GM19463 (cell line): ENCODE measurements at regions not wholly inside any gene's neighbourhood (a gene's known extent, or its start where the extent isn't known, plus 50 kb on each side); places are given as distances from the start of the nearest gene placed in this dataset.

Source experiments
- ATAC-seq: cut with Tn5 transposase; IDR thresholded peaks from one replicate; pipeline ENCODE4 v1.9.1; 2021; ENCODE audit warnings: mild to moderate bottlenecking, moderate library complexity; ENCODE audit not compliant: unreplicated experiment

DNA sequence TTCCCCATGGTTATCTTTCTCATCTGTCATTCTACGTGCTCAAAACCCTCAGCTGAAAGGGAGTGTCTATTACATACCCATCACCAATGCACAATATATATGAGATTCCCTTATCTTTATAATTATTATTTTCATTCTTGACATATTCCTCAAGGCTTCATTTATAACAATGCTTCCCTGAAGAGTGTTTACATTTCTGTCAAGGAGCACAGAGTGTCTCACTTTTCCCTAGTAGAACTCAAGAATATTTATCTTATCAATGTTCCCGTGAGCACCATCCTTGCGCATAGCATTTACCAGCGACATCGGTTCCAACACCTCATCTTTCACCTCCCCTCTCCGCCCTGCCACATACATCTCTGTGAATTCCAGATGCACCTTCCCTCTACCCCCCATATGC, 250.6 kb downstream of the PLA2G4A start:
- no peak for ATAC-seq

DNA sequence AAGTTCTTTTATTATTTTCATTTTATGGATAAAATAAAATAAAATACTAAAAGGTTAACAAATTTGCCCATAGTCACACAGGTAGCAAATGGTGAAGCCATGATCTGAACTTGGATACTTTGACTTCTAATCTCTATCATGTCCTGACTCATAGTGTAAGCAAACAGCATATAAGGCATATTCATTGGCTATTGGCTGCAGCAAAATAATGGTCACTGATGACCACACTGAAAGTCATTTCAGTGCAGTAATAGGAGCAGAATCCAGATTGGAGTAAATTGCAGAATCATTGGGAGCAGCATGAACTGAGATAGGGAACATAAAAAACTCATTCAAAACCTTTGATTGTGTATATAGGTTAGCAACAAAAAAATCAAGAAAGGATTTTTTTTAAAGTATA, 262.9 kb downstream of the PLA2G4A start:
- ATAC-seq = no peak

DNA sequence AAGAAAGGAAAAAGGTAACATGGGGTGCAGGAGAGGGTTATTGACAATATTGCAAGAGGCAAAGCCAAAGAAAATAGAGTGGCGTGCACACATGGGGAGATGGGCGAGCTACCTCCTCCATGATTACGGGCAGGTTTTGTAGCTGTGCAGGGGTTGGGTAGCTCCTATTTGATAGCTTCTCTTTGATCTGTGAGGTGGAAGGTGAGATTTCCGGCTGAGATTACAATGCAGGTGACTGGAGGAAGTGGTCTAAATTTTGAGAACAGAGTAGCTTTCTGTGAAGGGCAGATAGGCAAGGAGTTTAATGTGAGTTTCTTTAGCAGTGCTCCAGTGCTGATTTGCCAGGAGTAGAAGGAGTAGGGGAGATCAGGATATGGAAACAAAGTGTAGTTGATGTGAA, 263.4 kb downstream of the PLA2G4A start:
- ATAC-seq = no peak

DNA sequence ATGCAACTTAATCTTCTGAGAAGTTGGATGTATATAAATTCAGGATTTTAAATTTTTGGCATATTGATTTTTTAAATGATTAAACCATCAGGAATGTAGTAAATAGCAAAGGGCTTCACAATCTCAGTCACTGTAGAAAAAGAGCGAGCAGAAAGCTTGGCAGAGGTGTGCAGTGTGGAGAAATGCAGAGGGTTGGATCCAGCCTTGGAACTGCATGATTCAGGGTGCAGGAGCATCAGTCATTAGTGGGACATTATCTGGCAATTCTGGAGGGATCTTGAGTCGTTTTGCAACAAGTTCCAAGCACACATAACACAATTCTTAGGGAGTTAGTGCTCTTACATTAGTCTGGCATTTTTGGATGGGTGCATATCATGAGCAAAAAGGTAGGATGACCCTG, 267.9 kb downstream of the PLA2G4A start:
- no peak for ATAC-seq

DNA sequence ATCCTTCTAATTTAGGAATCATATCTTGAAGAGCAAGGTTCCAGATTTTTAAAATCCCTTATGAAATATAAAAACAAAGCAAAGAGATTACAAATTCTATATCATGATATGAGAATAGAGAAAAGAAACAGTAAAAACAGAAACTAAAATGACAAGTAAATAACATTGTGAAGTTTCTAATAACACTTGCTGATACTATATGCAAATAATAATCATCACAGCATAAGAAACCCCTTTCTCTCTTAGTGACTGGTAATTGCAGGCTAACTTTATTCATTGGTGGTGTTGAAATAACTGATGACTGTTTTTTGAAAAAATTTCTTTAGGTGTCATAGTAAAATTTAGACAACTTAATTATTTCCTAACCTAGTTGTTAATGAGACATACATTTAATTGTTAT, 281.6 kb downstream of the PLA2G4A start:
- ATAC-seq = no peak

DNA sequence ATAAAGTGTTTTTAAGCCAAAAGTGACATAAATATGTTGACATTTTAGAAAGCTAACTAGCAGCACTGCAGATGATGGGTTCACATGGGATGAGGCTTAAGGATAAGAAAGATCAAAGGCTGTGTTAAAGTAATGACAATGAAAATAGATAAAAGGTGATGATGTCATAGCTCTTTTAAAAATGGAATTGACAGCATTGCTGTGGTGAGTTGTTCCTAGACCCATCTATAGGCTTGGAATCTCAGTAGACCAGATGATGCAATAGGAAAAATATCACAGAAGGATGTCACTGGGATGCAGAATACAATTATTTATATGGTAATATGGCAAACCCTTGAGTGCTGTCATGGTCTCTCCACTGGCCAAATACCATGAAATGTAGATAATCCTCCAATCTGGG, 286.0 kb downstream of the PLA2G4A start:
- no peak for ATAC-seq

DNA sequence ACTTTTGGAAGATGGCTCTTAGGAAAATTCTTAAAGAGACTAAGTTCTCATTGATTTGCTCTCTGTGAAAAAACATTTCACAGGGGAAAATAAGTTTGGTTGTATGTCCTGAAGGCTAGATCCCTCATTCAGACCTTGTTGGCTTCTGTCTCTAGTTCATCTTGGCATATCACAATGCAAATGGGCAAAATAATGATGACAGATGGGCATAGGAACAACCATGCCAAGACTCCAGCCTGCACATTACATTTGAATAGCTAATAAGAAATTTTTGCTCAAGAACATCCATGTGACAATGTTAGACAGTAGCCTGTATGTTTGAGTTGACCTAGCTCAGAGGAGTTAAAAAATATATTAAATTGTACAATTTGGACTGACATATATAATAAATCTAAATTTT, 292.9 kb downstream of the PLA2G4A start:
- no peak for ATAC-seq

DNA sequence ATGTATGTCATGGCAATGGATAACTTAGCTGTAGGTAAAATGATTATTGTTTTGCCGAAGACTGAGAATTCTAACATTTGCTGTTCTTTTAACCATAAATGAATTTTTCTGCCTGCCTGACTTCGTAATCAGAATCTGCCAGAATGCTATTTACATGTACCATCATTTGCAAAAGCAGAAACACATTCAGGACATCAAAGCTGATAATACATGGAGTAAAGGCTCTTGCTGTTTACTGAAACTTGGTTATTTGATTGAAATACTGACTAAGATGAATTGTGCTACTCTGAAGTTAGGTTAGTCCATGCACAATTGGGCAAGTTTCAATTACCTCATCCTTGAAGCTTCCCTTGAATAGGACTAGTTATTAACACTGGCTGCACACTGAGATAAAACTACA, 293.8 kb downstream of the PLA2G4A start:
- ATAC-seq = no peak

DNA sequence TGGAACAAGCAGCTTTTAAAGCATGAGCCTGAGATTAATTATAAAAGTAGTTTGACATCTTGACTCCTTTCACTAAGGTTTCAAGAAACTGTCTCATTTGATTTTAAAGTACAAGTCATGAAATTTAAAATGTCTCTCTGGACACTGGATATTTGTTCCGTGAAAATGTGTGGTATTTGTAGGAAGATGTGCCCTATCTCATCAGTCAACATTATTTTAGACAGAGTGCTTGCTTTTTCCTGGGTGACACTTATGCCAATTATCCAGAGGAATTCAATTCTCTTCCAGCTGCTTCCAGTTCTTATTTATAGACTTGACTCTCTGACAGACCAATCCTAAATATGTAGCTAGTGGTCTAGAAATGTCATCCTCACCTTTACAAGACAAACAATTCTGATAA, 300.4 kb downstream of the PLA2G4A start:
- no peak for ATAC-seq

DNA sequence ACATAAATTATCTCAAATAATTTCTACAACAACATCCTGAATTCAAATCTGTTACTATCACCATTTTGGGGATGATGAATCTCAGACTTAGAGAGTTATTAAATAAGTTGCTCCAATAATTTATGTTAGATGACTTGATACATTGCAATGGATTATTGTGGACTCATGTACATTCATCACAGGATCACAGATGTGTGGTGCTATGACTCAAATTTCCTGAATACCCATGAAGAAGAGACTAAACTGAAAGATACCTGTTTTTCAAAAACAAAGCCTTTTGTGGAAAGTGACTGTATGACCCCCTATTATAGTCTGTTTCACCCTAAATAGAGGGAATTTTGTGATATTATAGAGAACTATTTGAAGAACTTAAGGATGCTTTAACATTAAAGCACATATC, 315.0 kb downstream of the PLA2G4A start:
- ATAC-seq = no peak

DNA sequence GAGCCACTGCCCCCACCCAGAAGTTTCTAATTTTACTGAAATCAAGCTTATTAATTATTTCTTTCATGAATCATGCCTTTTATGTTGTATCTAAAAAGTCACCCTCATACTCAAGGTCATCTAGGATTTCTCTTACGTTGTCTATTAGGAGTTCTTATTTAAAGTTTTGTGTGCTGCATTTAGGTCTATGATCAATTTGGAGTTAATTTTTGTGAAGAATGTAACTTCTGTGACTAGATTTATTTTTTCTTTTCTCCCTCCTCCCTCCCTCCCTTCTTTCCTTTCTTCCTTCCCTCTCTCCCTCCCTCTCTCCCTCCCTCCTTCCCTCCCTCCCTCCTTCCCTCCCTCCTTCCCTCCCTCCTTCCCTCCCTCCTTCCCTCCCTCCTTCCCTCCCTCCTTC, 317.6 kb downstream of the PLA2G4A start:
- no peak for ATAC-seq

DNA sequence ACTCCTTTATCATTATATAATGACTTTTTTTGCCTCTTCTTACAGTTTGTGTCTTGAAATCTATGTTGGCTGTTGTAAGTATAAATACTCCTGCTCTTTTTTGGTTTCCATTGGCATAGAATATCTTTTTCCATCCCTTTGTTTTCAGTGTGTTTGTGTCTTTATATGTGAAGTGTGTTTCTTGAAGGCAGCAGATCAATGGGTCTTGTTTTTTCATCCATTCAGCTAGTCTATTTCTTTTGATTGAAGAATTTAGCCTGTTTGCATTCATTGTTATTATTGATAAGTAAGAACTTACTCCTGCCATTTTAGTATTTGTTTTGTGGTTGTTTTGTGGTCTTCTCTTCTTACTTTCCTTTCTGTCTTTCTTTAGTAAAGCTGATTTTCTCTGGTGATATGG, 322.8 kb downstream of the PLA2G4A start:
- ATAC-seq = no peak

DNA sequence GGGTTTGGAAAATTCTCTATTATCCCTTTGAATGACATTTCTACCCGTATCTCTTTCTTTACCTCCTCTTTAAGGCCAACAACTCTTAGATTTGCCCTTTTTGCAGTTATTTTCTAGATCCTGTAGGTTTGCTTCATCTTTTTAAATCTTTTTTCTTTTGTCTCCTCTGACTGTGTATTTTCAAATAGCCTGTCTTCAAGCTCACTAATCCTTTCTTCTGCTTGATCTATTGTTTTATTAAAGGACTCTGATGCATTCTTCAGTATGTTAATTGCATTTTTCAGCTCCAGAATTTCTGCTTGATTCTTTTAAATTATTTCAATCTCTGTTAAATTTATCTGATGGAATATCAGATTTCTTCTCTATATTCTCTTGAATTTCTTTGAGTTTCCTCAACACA, 324.3 kb downstream of the PLA2G4A start:
- no peak for ATAC-seq

DNA sequence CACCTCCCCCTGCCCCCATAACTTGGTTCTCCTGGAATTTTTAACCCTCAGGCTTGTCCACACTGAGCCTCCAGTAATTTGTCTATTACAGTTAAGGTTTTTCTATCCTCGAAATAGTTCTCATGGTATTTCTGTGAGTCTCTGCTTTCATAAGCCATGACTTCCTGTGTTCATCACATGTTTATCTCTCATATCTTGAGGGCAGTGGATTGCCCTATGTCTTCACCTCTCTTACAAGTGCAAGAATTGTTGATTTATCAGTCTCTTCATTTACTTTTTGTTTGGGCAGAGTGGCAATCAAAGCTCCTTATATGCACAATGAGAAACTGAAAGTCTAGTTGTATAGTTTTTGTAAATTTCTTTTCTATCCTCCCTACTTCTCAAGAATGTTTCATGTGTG, 328.4 kb downstream of the PLA2G4A start:
- ATAC-seq = no peak

DNA sequence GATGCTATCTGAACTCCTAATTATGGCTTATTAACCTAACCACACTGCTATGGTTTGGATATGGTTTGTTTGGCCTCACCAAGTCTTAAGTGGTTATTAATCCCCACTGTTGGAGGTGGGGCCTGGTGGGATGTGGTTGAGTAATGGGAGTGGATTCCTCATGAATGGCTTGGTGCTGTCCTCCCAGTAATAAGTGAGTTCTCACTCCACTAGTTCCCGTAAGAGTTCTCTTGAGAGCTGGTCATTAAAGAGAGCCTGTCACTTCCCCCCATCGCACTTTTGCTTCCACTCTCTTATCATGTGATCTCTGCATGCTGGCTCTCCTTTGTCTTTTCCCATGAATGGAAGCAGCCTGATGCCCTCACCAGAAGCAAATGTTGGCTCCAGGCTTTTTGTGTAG, 328.8 kb downstream of the PLA2G4A start:
- no peak for ATAC-seq

DNA sequence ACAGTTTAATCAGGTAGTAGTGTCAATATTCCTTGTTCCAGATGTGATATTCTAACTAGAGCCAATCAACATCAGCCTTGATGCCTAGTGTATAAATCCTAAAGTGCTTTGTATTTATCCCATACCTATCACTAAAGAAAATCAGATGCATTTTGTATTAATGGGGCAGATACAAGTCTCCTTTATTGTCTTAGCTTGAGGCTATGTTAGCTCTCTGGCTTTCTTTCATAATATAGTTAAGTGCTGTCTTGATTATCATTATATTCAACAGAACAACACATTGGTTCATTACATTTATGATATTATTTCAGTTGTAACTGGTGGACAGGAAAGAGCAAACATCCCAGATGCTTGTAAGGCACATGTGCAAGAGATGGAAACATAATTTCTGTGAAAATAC, 338.8 kb downstream of the PLA2G4A start:
- ATAC-seq = no peak

DNA sequence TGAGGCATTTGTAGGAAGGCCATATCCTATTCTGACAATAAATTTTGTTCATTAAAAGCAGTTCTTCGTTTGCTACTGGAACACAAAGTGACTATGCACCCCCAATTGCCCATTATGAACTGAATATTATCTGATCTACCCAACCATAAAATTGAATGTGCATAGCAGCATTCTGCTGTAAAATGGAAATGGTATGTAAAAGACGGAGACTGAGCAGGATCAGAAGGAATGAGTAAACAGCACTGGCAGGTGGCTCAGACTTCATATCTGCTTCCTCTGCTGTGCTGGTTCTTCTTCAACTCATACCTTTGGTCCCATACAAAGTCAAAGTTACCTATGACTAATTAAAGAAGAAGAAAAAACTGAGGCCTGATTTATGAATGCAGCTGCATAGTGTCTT, 339.5 kb downstream of the PLA2G4A start:
- ATAC-seq = no peak

DNA sequence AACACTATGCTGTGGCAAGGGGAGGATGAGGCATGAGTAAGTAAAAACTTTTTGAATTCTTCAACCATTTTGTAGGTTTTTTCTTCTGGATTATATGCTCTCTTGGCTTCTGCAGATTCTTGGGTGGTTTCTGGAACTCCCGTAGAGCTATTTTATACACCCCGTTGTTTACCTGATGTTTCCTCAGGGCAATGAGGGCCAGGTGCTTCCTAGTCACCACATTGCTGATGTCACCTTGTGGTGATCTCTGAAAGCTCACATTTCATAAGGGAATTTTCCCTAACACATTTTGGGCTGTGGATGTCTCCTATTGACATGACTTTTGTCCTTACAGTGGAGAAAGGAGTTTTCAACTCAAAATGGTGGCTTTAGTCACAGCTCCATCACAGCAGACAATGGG, 356.6 kb downstream of the PLA2G4A start:
- no peak for ATAC-seq

DNA sequence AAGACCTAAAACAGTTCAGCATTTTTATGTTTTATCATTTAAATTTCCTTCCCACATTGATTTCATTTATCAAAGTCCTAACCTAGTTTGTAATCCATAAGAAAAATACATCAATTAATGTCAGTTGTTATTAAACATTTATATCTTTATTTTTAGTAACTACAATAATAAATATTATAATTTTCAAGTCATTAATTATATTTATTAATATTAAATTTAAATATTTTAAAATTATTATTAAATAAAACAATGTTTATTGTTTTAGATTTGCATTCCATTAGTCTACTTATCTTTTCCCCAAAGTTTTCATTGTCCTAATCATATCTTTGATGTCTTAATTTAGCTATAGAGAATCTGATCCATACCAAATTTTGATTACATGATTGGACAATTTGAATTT, 368.9 kb downstream of the PLA2G4A start:
- no peak for ATAC-seq

DNA sequence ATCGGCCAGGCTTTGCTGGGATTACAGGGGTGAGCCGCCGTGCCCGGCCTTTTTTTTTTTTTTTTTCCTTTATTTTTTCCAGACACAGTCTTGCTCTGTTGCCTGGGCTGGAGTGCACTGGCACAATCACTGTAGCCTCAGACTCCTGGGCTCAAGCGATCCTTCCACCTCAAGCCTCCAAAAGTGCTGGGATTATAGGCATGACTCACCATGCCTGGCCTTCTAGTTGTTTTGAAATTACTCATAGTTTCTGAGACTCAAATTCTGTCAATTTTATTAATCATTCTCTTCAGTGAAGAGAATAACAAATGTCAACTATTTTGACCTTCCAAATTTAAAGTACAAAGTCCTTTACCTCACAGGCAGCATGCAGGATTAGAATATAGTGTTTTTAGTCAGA, 374.5 kb downstream of the PLA2G4A start:
- ATAC-seq = no peak

DNA sequence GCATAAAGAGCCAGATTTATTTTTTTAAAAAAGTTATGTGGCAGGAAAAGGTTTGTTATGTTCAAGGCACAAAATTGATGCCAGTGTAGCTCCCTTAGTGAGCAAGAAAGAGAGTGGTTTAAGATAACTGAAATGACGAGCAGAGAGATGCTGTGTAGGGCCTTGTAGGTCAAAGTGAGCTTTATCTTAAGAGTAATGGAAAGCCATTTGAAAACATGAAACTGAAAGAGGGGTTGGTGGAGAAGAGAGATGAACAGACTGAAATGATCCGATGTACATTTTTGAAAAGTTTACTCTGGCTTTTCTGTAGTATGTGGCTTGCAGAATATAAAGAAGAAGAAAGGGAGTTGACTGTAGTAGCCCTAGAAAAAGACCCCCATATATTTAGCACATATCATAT, 383.6 kb downstream of the PLA2G4A start:
- ATAC-seq = no peak

DNA sequence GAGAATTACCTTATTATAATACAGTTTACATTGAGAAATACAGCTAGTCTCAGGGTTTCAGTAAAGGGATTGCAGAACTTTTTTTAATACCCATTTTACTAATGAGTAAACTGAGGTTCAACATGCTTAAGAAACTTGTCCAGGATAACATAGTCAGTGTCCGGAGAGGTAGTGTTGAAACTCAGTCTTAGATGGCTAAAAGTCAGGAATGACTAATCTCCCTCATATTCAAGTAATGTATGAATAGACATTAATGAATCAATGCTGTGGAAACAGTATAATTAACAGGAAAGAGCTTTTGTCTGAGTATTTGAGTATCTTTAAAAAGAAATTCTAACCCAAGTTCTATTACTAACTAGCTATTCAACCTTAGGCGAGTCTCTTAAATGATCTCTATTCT, 397.6 kb downstream of the PLA2G4A start:
- no peak for ATAC-seq

DNA sequence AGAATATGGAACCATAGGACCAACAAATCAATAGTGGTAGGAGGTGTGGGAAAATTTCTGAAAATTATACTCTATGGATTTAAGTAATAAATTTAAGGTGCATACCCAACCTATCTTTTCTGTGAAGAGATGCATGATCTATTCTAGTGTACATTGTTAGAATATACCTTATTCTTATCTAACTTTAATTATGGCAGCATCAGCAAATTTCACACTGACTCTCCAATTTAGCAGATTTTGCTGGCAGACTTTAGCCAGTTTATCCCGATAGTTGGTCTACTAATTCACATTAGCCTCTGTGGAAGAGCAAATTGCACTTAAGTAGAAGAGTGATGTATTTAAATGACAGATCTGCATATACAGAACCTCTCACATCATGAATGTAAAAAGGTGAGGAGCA, 400.0 kb downstream of the PLA2G4A start:
- ATAC-seq = no peak

DNA sequence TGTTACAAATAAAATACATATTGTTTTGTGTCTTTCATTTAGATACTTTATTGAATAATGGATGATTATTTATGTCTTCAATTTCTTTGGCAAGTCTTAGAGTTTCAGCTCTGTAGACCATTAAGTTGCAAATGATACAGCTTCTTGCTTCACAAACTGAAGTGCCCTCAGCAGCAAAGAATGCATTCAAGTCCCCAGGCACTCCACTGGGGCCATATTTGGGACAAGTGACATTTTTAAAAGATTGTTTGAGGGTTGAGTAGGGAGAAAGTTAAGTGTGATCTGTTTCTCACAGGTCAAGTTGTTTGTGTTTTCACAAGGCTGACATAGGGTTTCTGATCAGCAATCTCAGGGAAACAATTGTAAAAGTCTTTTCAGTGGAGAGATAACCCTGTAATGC, 400.7 kb downstream of the PLA2G4A start:
- no peak for ATAC-seq
